GM18867 (cell line): ENCODE measurements at regions not wholly inside any gene's neighbourhood (a gene's known extent, or its start where the extent isn't known, plus 50 kb on each side); places are given as distances from the start of the nearest gene placed in this dataset.
A peak's percentile ranks its signal among the peaks of the same experiment; 100 is the strongest.

Experiments used
- ATAC-seq: cut with Tn5 transposase; IDR thresholded peaks from one replicate; pipeline ENCODE4 v1.9.1; 2021; ENCODE audit warnings: mild to moderate bottlenecking, moderate library complexity; ENCODE audit not compliant: unreplicated experiment

GRCh38 chr10:31614611-31615010, 295.6 kb downstream of the ZEB1 start:
- no peak for ATAC-seq

- ATAC-seq = no peak
Measured at GRCh38 chr10:31612082-31612481, 293.1 kb downstream of the ZEB1 start.

DNA sequence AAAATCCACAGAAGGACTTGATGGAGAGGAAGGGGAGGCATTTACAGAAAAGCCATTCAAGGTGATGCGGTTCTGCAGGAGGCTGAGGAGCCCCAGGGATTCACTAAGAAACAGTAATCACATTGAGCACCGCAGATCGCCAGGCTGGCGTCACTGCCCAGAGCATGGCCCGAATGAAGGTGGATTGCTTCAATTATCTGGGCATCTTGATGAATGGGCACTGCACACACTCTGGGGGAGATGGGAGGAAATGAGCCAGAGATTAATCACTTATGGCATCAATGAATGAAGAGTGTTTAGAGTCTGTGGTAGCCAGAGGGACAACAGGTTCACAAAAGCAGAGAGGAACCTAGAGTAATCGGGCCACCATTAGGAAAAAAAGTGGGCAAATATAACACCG, 292.1 kb downstream of the ZEB1 start:
- no peak for ATAC-seq

GRCh38 chr10:31607481-31607880, 288.5 kb downstream of the ZEB1 start:
- no peak for ATAC-seq

- no peak for ATAC-seq
Measured at GRCh38 chr10:31606841-31607240, 287.8 kb downstream of the ZEB1 start.

- no peak for ATAC-seq
Measured at GRCh38 chr10:31605861-31606525, 287.0 kb downstream of the ZEB1 start.

- ATAC-seq = no peak
Measured at GRCh38 chr10:31605426-31605825, 286.4 kb downstream of the ZEB1 start.

GRCh38 chr10:31604646-31605170, 285.7 kb downstream of the ZEB1 start:
- ATAC-seq = no peak

GRCh38 chr10:31604096-31604495, 285.1 kb downstream of the ZEB1 start:
- ATAC-seq = no peak

DNA sequence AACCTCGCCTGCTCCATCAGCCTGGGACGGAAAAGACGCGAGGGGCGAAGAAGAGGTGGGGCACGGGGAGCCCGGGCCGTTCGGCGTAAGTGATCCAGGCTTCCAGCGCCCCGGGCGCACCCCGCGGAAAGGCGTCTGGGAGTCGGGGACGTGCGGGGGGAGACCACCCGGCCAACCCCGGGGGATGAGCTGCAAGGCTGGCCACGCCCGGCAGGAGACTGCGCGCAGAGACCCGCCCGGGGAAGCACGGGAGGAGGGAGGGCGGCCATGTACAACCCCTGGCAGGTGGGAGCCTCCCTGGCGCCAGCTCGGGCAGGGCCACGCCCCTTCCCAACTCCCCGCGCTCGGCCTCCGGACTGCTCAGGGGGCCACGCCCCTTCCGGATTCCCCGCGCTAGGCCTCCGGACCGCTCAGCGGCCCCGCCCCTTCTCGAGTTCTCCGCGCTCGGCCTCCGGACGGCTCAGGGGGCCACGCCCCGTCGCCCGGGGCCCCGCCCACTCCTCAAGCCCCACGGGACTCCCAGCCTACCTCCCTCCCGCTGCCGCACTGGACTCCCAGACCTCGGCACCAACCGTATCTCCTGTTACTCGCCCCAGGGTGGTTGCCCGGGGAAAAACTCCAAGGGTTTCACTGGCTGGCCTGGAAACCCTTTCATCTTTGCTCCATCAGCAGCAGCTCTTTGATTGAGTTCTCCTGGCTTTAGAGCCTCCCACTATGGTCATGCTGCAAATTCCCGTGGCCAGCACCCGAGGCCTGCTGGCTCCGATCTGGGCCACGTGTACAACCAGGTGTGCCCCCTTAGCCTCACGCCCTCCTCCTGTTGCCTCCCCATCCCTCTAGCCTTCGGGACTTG, 284.4 kb downstream of the ZEB1 start:
- peak; percentile 98 for ATAC-seq

GRCh38 chr10:31602541-31603234, 283.7 kb downstream of the ZEB1 start:
- no peak for ATAC-seq

- no peak for ATAC-seq
Measured at GRCh38 chr10:31601136-31601535, 282.1 kb downstream of the ZEB1 start.

DNA sequence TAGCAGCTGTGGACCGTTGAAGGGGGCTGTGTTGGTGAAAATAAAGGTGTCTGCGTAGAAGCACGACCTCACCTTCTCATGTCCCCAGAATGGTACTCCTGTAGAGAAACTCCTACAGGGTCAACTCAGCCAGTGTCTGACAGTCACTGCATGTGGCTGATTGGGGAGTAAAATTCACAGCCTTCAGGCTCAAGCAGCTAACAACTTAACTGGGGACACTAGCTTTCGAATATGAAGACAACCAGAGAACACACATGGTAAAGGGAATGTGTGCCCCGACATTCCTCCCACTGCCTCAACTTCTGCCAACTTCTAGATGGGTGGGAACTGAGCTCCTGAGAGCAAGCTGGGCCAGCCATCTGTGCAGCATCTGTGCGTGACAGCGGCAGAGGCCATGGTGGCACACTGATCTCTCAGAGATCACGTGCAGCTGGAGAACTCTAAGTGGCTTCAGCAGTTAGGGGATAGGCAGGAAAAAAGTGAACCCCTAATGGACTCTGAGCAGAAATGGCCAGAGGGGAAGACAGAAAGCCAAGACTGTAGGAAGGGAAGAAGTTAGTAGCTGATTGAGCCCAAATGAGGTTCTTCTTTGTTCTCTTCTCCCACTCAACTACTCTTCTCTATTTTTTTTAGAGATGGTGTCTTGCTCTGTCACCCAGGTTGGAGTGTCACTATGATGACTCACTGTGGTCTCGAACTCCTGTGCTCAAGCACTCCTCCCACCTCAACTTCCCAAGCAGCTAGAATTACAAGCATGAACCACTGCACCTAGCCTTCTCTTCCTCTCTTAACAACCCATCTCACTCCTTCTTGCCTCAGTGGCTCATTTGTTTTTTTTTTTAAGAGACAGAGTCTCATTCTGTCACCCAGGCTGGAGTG, 280.8 kb downstream of the ZEB1 start:
- ATAC-seq = no peak

DNA sequence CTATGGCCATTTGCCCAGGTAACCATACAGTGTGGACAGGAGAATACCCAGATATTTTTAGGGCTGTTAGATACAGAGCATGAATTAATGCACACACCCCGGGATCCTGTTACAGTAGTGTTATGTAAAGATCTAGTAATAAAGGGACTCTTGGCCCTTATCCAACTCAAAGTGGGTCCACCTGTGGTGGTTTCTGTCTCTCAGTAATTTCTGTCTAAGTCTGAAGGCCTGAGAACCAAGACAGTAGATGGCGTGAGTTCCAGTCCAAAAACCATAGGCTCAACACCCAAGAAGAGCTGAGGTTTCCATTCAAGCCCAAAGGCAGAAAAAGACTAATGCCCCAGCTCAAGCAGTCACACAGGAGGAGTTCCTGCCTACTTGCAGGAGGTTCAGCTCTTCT, 277.7 kb downstream of the ZEB1 start:
- no peak for ATAC-seq

- no peak for ATAC-seq
Measured at GRCh38 chr10:31595992-31596391, 277.0 kb downstream of the ZEB1 start.

GRCh38 chr10:31594347-31594873, 275.4 kb downstream of the ZEB1 start:
- no peak for ATAC-seq

GRCh38 chr10:31593124-31593523, 274.1 kb downstream of the ZEB1 start:
- no peak for ATAC-seq

- no peak for ATAC-seq
Measured at GRCh38 chr10:31591569-31591968, 272.6 kb downstream of the ZEB1 start.

DNA sequence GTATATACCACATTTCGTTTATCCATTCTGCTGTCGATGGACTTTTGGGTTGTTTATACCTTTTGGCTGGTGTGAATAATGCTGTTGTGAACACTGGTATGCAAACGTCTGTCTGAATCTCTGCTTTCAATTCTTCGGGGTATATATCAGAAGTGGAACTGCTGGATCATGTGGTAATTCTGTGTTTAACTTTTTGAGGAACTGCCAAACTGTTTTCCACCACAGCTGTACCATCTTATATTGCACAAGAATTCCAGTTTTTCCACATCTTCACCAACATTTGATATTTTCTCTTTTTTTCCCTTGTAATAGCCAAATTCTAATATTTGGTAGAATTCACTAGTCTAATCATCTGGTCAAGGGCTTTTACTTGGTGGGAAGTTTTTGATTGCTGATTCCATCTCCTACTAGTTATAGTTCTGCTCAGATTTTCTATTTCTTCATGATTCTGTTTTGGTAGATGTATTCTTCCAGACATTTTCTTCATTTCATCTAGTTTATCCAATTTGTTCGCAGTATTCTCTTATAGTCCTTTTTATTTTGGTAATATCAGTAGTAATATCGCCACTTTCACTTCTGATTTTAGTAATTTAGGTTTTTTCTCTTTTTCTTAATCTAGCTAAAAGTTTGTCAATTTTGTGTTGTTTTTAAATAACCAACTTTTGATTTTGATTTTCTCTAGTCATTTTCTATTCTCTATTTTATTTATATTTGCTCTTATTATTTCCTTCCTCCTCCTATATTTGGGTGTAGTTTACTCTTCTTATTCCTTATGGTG, 271.2 kb downstream of the ZEB1 start:
- no peak for ATAC-seq

GRCh38 chr10:31587691-31588090, 268.7 kb downstream of the ZEB1 start:
- no peak for ATAC-seq
